ENCODE measurements at regions not wholly inside any gene's neighbourhood (a gene's known extent, or its start where the extent isn't known, plus 50 kb on each side); places are given as distances from the start of the nearest gene placed in this dataset.

DNA sequence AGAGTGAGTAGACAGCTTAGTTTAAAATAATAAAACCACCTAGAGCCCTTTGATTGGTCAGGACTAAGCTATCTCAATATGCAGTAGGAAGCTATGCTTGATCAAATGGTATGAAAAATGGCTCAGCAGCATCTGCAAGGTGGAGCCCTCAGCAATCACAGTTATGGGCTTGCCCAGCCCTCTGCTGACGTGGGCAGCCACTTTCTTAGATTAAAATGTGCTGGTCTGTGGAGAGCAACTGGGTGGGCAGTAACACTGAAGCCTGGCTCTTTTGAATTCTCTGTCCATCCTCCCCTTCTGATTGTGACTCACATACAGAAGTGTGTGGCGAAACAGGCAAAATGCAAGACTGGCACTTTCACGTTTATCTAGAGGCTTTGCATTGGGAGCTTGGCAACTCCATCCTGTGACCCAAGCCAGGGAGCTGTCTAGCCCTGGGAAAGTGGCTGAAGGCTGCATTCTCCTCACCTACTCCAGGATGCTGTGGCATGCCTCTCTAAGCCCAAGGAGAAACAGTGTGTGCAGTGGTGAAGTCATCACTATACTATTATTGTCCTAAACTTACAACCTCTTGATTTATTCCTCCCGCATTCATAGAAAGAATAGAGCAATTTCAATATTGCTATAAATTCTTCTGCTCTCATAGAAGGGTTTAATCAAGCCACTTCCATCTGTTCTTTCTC lies 61.1 kb downstream of the MED10 start:
- no peak for TF ChIP-seq CTCF (conservative IDR thresholded peaks at IDR 0.05 in 1 of 2, IDR thresholded peaks at IDR 0.05 in 1 of 2; ENCODE audit: low read depth in 1 of 2, low read length in 2 of 2)
- no peak for TF ChIP-seq EZH2 (IDR thresholded peaks at IDR 0.05; ENCODE audit: low read length, missing control alignments)

Data from fibroblast of lung (primary cell).